ENCODE measurements at regions not wholly inside any gene's neighbourhood (a gene's known extent, or its start where the extent isn't known, plus 50 kb on each side); places are given as distances from the start of the nearest gene placed in this dataset.

DNA sequence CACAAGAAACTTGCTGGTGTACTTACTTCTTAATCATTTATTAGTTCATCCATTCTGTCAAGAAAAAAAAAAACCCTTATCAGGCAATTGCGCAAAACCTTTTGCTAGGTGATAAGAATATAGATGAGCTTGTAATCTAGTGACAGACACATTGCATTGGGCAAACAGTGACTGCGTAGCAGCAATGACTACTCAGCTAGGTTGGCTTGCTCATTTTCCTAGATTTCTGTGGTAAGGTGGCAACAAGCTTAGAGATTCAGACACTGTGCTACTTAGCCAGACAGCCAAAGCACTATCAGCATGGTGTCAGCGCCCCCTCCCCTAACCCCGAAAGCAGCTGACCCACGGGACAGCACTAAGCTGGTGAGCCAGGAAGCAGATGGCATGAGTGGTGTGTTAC, 203.1 kb downstream of the BARHL2 start:
- TF ChIP-seq, protein P1, sequence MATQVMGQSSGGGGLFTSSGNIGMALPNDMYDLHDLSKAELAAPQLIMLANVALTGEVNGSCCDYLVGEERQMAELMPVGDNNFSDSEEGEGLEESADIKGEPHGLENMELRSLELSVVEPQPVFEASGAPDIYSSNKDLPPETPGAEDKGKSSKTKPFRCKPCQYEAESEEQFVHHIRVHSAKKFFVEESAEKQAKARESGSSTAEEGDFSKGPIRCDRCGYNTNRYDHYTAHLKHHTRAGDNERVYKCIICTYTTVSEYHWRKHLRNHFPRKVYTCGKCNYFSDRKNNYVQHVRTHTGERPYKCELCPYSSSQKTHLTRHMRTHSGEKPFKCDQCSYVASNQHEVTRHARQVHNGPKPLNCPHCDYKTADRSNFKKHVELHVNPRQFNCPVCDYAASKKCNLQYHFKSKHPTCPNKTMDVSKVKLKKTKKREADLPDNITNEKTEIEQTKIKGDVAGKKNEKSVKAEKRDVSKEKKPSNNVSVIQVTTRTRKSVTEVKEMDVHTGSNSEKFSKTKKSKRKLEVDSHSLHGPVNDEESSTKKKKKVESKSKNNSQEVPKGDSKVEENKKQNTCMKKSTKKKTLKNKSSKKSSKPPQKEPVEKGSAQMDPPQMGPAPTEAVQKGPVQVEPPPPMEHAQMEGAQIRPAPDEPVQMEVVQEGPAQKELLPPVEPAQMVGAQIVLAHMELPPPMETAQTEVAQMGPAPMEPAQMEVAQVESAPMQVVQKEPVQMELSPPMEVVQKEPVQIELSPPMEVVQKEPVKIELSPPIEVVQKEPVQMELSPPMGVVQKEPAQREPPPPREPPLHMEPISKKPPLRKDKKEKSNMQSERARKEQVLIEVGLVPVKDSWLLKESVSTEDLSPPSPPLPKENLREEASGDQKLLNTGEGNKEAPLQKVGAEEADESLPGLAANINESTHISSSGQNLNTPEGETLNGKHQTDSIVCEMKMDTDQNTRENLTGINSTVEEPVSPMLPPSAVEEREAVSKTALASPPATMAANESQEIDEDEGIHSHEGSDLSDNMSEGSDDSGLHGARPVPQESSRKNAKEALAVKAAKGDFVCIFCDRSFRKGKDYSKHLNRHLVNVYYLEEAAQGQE (IDR thresholded peaks at IDR 0.05) = no peak
- TF ChIP-seq, protein P2, sequence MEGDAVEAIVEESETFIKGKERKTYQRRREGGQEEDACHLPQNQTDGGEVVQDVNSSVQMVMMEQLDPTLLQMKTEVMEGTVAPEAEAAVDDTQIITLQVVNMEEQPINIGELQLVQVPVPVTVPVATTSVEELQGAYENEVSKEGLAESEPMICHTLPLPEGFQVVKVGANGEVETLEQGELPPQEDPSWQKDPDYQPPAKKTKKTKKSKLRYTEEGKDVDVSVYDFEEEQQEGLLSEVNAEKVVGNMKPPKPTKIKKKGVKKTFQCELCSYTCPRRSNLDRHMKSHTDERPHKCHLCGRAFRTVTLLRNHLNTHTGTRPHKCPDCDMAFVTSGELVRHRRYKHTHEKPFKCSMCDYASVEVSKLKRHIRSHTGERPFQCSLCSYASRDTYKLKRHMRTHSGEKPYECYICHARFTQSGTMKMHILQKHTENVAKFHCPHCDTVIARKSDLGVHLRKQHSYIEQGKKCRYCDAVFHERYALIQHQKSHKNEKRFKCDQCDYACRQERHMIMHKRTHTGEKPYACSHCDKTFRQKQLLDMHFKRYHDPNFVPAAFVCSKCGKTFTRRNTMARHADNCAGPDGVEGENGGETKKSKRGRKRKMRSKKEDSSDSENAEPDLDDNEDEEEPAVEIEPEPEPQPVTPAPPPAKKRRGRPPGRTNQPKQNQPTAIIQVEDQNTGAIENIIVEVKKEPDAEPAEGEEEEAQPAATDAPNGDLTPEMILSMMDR (IDR thresholded peaks at IDR 0.05) = no peak
- TF ChIP-seq KDM5A (IDR thresholded peaks at IDR 0.05) (no peak), POLR2A (IDR thresholded peaks at IDR 0.05; ENCODE audit: low read length) (no peak), EP300 (IDR thresholded peaks at IDR 0.05) (no peak)
